ENCODE measurements at regions not wholly inside any gene's neighbourhood (a gene's known extent, or its start where the extent isn't known, plus 50 kb on each side); places are given as distances from the start of the nearest gene placed in this dataset.

DNA sequence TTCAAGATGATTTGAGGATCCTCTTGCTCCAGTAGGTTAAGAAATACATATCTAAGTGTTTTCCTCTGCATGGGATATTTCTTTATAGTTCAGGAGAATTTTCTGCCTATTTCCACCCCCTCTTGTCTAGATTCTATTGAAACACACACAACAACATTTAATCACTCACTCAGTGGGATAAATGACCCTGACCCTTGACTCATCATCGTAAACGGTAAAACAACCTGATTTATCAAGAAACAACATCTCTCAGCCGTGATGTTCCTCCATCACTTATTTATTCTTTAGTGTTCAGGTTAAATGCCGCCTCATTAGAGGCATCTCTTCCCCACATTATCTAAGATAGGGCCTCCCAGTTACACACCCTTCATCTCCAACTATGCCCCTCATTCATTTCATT lies 208.7 kb upstream of the FMN2 start:
- Histone ChIP-seq H4K20me1 (ENCODE audit: control insufficient read depth, extremely low read depth, insufficient read depth, low read length) (no peaks in the 10 kb centered on the region), H3K4me1 (ENCODE audit: control insufficient read depth, extremely low read depth, insufficient read depth, low read length) (no peaks in the 10 kb centered on the region), H3K9ac (ENCODE audit: control insufficient read depth, extremely low read depth, insufficient read depth, low read length) (no peak overlapping the region), H3K9me3 (ENCODE audit: control insufficient read depth, low read depth, low read length) (no peaks in the 10 kb centered on the region), H3K27ac (ENCODE audit: control insufficient read depth, insufficient read depth, low read length) (no peak overlapping the region), H3K79me2 (ENCODE audit: control insufficient read depth, insufficient read depth, low read length) (no peaks in the 10 kb centered on the region), H3K36me3 (ENCODE audit: control insufficient read depth in 2 of 2, extremely low read depth in 1 of 2, insufficient read depth in 2 of 2, low read length in 2 of 2) (no peaks in the 10 kb centered on the region), H2AFZ (ENCODE audit: control insufficient read depth, low read length) (no peak overlapping the region), H3K4me3 (ENCODE audit: control insufficient read depth in 2 of 3, extremely low read depth in 1 of 3, insufficient read depth in 2 of 3, low read depth in 1 of 3, low read length in 3 of 3) (no peak overlapping the region), H3K27me3 (ENCODE audit: control insufficient read depth, extremely low read depth, insufficient read depth, low read length) (no peaks in the 10 kb centered on the region), H3K4me2 (ENCODE audit: control insufficient read depth, extremely low read depth, insufficient read depth, low read depth, low read length) (no peak overlapping the region), H3K9me1 (ENCODE audit: control insufficient read depth, extremely low read depth, insufficient read depth, low read length) (no peaks in the 10 kb centered on the region)
- FAIRE-seq (no peak), DNase-seq (ENCODE audit: low read depth, low spot score) (no peak)
- dilution Hi-C loops (cut with MboI; ENCODE audit: extremely low pct_ligation_motif_present, low sequenced_read_pairs) = no loop called here
- TF ChIP-seq EZH2 (IDR thresholded peaks at IDR 0.05; ENCODE audit: low read length) = no peak
- TF ChIP-seq, protein P1, sequence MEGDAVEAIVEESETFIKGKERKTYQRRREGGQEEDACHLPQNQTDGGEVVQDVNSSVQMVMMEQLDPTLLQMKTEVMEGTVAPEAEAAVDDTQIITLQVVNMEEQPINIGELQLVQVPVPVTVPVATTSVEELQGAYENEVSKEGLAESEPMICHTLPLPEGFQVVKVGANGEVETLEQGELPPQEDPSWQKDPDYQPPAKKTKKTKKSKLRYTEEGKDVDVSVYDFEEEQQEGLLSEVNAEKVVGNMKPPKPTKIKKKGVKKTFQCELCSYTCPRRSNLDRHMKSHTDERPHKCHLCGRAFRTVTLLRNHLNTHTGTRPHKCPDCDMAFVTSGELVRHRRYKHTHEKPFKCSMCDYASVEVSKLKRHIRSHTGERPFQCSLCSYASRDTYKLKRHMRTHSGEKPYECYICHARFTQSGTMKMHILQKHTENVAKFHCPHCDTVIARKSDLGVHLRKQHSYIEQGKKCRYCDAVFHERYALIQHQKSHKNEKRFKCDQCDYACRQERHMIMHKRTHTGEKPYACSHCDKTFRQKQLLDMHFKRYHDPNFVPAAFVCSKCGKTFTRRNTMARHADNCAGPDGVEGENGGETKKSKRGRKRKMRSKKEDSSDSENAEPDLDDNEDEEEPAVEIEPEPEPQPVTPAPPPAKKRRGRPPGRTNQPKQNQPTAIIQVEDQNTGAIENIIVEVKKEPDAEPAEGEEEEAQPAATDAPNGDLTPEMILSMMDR (optimal IDR thresholded peaks at IDR 0.05 in 1 of 3, IDR thresholded peaks at IDR 0.05 in 1 of 3, conservative IDR thresholded peaks at IDR 0.05 in 1 of 3; ENCODE audit: extremely low read depth in 1 of 3, insufficient read depth in 2 of 3, low read length in 3 of 3) = no peak

DNA sequence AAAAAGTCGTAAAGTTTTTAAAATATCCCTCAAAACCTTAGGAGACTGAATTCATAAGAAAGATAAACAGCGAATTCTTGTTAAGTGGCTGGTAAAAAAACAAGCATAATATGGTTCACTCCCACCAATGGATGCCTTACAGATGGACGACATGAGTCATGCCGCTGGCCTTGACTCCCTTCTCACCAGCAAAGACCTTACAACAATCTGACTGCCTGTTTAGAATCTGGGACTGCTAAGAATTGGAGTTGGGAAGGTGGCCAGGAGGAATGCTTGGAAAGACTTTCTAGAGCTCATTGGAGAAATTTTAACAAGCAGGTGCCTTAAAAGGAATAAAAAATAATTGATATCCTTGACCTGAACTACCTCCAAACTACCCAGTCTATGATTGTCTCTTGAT lies 206.9 kb upstream of the FMN2 start:
- dilution Hi-C loops (cut with MboI; ENCODE audit: extremely low pct_ligation_motif_present, low sequenced_read_pairs) = no loop called here
- no peaks in the 10 kb centered on the region for H3K27me3 ChIP-seq (ENCODE audit: control insufficient read depth, extremely low read depth, insufficient read depth, low read length)
- no peak for DNase-seq (ENCODE audit: low read depth, low spot score)
- no peak overlapping the region for H3K27ac ChIP-seq (ENCODE audit: control insufficient read depth, insufficient read depth, low read length)
- no peak overlapping the region for H3K4me3 ChIP-seq (ENCODE audit: control insufficient read depth in 2 of 3, extremely low read depth in 1 of 3, insufficient read depth in 2 of 3, low read depth in 1 of 3, low read length in 3 of 3)
- H3K79me2 ChIP-seq (ENCODE audit: control insufficient read depth, insufficient read depth, low read length) = no peaks in the 10 kb centered on the region
- H3K4me2 ChIP-seq (ENCODE audit: control insufficient read depth, extremely low read depth, insufficient read depth, low read depth, low read length) = no peak overlapping the region
- H3K9me3 ChIP-seq (ENCODE audit: control insufficient read depth, low read depth, low read length) = peaks cover 2% of the 10 kb centered on the region
- no peaks in the 10 kb centered on the region for H4K20me1 ChIP-seq (ENCODE audit: control insufficient read depth, extremely low read depth, insufficient read depth, low read length)
- no peaks in the 10 kb centered on the region for H3K9me1 ChIP-seq (ENCODE audit: control insufficient read depth, extremely low read depth, insufficient read depth, low read length)
- H3K4me1 ChIP-seq (ENCODE audit: control insufficient read depth, extremely low read depth, insufficient read depth, low read length) = no peaks in the 10 kb centered on the region
- H3K9ac ChIP-seq (ENCODE audit: control insufficient read depth, extremely low read depth, insufficient read depth, low read length) = no peak overlapping the region
- H3K36me3 ChIP-seq (ENCODE audit: control insufficient read depth in 2 of 2, extremely low read depth in 1 of 2, insufficient read depth in 2 of 2, low read length in 2 of 2) = no peaks in the 10 kb centered on the region
- H2AFZ ChIP-seq (ENCODE audit: control insufficient read depth, low read length) = no peak overlapping the region
- TF ChIP-seq, protein P1 (optimal IDR thresholded peaks at IDR 0.05 in 1 of 3, IDR thresholded peaks at IDR 0.05 in 1 of 3, conservative IDR thresholded peaks at IDR 0.05 in 1 of 3; ENCODE audit: extremely low read depth in 1 of 3, insufficient read depth in 2 of 3, low read length in 3 of 3) = no peak
- TF ChIP-seq EZH2 (IDR thresholded peaks at IDR 0.05; ENCODE audit: low read length) = no peak
- FAIRE-seq = no peak

All from keratinocyte (primary cell).